DMS153 treated with DMSO at 0.1 percent for 48 hours (cell line): ENCODE measurements at regions not wholly inside any gene's neighbourhood (a gene's known extent, or its start where the extent isn't known, plus 50 kb on each side); places are given as distances from the start of the nearest gene placed in this dataset.
"Not testable (repeated sequence)": the region's sequence is repeated elsewhere in the genome, so short reads cannot be mapped to it uniquely, and the experiment has no call there.

Experiments
- DNase-seq: peaks from one replicate; lab custom pipeline; 2025; ENCODE audit not compliant: unreplicated experiment; lab: John Stamatoyannopoulos, UW

GRCh38 chr10:42690449-42691360 is 52.3 kb upstream of the ZNF33B start:
- no peak for DNase-seq

- DNase-seq, result peak; percentile 59
Measured at GRCh38 chr10:42691361-42692120, 53.2 kb upstream of the ZNF33B start.

- no peak for DNase-seq
Measured at GRCh38 chr10:42697926-42698325, 59.6 kb upstream of the ZNF33B start.

- DNase-seq, result no peak
Measured at GRCh38 chr10:42707234-42707633, 68.9 kb upstream of the ZNF33B start.

GRCh38 chr10:42719339-42719738 is 63.3 kb upstream of the BMS1 start:
- not testable (repeated sequence) for DNase-seq

- DNase-seq, result no peak
Measured at GRCh38 chr10:42722575-42722974, 60.0 kb upstream of the BMS1 start.

GRCh38 chr10:42723549-42723948 is 59.0 kb upstream of the BMS1 start:
- DNase-seq, result not testable (repeated sequence)

- DNase-seq, result not testable (repeated sequence)
Measured at GRCh38 chr10:42724660-42725059, 57.9 kb upstream of the BMS1 start.

GRCh38 chr10:42732266-42732665 is 50.3 kb upstream of the BMS1 start:
- no peak for DNase-seq
